Caco-2 (cell line): ENCODE measurements at regions not wholly inside any gene's neighbourhood (a gene's known extent, or its start where the extent isn't known, plus 50 kb on each side); places are given as distances from the start of the nearest gene placed in this dataset.
A peak's percentile ranks its signal among the peaks of the same experiment; 100 is the strongest.

ENCODE experiments used
- BruUV-seq: library from RNA; stranded (reverse); fragments of 400-500 nt; replicated peaks from 2 replicates; lab custom pipeline; 2021; lab: Mats Ljungman, UMichigan
- CTCF ChIA-PET: fragments of 300-600 bp; sonication (Branson Sonifier 250); formaldehyde crosslinking; loops from one replicate; lab custom pipeline; 2022; ENCODE audit warnings: antibody characterized with exemption; lab: Charles Lee
- POLR2A ChIA-PET: fragments of 300-600 bp; sonication (Branson Sonifier 250); formaldehyde crosslinking; loops from one replicate; lab custom pipeline; 2022; ENCODE audit warnings: antibody characterized with exemption; lab: Charles Lee
- DNase-seq, 2 experiments: peaks; one replicate each; pipeline versions ENCODE4 v3.0.0 to v3.0.0-alpha.2; 2020 to 2022
- H3K27me3 ChIP-seq: replicated peaks from 2 replicates; pipeline ENCODE4 v1.6.0; 2011; ENCODE audit warnings: low read length; ENCODE audit not compliant: control insufficient read depth, insufficient read depth
- H3K36me3 ChIP-seq: 2 replicates; pipeline ENCODE4 v1.5.1; 2011; ENCODE audit warnings: low read length; ENCODE audit not compliant: control insufficient read depth, insufficient read depth
- H3K4me1 ChIP-seq: fragments of 250-450 bp; sonication (Bioruptor Pico); 2 replicates; pipeline ENCODE4 v1.5.1; 2020; ENCODE audit warnings: mild to moderate bottlenecking
- H3K4me3 ChIP-seq: 2 replicates; pipeline ENCODE4 v1.5.1; 2011; ENCODE audit warnings: low read depth, mild to moderate bottlenecking, control low read depth, low read length
- H3K9me3 ChIP-seq: fragments of 250-450 bp; sonication (Bioruptor Pico); 2 replicates; pipeline ENCODE4 v1.5.1; 2020; ENCODE audit warnings: mild to moderate bottlenecking, moderate library complexity
- H3K27ac Mint-ChIP-seq: one replicate; pipeline ENCODE4 v1.8.0; 2022; ENCODE audit warnings: mixed read lengths; ENCODE audit not compliant: unreplicated experiment
- H3K27me3 Mint-ChIP-seq: one replicate; pipeline ENCODE4 v1.8.0; 2022; ENCODE audit warnings: mixed read lengths; ENCODE audit not compliant: insufficient read depth, unreplicated experiment
- H3K36me3 Mint-ChIP-seq: one replicate; pipeline ENCODE4 v1.8.0; 2022; ENCODE audit warnings: mild to moderate bottlenecking, mixed read lengths; ENCODE audit not compliant: insufficient read depth, unreplicated experiment
- H3K4me1 Mint-ChIP-seq: one replicate; pipeline ENCODE4 v1.8.0; 2022; ENCODE audit warnings: low read depth, mixed read lengths; ENCODE audit not compliant: unreplicated experiment
- H3K4me3 Mint-ChIP-seq: one replicate; pipeline ENCODE4 v1.8.0; 2022; ENCODE audit warnings: mild to moderate bottlenecking, moderate library complexity, mixed read lengths; ENCODE audit not compliant: unreplicated experiment
- H3K9me3 Mint-ChIP-seq: one replicate; pipeline ENCODE4 v1.8.0; 2022; ENCODE audit warnings: mixed read lengths; ENCODE audit not compliant: unreplicated experiment
- intact Hi-C: fragments of 100-400 bp; cut with micrococcal nuclease; formaldehyde crosslinking; loops from one replicate; pipeline ENCODE4 v1.10.0; 2022; ENCODE audit not compliant: unreplicated experiment
- TF ChIP-seq, protein P1 (sequence below), 2 experiments: fragments of 200-600 bp in 1 of 2; IDR thresholded peaks; 1 replicate in 1 of 2; 2 replicates in 1 of 2; pipeline versions ENCODE4 v1.5.1 to v1.8.0; 2011 to 2022; ENCODE audit warnings: antibody characterized with exemption in 1 of 2, control low read depth in 1 of 2, inconsistent platforms in 1 of 2, low read depth in 1 of 2, low read length in 1 of 2, mild to moderate bottlenecking in 1 of 2, moderate library complexity in 1 of 2; ENCODE audit not compliant: insufficient read depth in 1 of 2, severe bottlenecking in 1 of 2, unreplicated experiment in 1 of 2

DNA sequence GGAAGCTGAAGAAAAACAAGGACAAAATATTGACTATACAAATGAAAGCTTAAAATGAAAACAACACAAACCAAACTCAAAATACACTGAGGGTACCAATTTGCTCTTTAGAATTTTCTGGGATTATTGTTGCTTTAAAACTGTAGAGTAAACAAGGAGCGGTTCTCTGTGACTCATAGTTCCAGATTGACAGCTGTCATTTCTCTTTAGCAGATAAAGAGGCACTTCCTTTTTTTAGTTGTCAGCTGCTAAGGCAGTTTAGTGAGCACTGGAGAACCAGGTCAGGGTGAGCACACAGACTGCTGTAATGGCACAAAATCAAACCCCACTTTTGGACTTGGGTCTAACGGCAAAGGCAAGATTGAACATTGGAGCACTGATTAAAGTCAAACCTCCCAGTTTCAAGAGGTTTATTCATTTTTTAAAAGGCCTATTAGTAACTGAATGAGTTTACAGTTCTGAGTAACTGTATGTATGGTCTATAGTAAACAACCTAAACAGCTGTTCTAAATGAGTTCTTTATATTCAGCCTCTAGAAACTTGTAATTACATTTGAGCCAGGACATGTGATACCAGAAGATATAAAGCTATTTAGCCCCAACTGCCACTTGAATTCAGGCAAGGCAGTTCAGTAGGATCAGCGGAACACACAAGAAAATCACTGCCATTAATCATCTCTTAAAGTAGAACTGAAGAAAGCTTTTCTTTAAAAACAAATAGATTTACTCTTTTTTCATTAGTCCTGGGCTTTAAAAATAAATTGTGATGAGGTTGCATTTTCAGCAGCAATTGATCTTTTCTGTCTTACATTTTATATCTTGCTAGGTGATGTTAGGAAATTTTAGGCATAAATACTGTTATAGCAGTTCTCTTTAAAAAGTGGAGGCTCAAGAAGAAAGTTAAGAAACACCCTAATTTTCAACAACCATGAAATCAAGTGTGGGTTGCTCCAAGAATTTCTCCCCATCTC, 71.7 kb upstream of the PRICKLE1 start:
- Mint-ChIP-seq H3K27me3 (no peaks in the 10 kb centered on the region), H3K27ac (no peak overlapping the region), H3K9me3 (peaks cover 4% of the 10 kb centered on the region), H3K4me1 (peaks cover 5% of the 10 kb centered on the region), H3K4me3 (no peak overlapping the region), H3K36me3 (no peaks in the 10 kb centered on the region)
- BruUV-seq = no TSS peak
- H3K4me3 ChIP-seq = no peak overlapping the region
- no peaks in the 10 kb centered on the region for H3K9me3 ChIP-seq
- intact Hi-C loops = no loop called here
- TF ChIP-seq, protein P1, sequence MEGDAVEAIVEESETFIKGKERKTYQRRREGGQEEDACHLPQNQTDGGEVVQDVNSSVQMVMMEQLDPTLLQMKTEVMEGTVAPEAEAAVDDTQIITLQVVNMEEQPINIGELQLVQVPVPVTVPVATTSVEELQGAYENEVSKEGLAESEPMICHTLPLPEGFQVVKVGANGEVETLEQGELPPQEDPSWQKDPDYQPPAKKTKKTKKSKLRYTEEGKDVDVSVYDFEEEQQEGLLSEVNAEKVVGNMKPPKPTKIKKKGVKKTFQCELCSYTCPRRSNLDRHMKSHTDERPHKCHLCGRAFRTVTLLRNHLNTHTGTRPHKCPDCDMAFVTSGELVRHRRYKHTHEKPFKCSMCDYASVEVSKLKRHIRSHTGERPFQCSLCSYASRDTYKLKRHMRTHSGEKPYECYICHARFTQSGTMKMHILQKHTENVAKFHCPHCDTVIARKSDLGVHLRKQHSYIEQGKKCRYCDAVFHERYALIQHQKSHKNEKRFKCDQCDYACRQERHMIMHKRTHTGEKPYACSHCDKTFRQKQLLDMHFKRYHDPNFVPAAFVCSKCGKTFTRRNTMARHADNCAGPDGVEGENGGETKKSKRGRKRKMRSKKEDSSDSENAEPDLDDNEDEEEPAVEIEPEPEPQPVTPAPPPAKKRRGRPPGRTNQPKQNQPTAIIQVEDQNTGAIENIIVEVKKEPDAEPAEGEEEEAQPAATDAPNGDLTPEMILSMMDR (IDR thresholded peaks at IDR 0.05; ENCODE audit: insufficient read depth in 1 of 2, low read depth in 1 of 2, low read length in 1 of 2, severe bottlenecking in 1 of 2, unreplicated experiment in 1 of 2) = no peak
- no peak for DNase-seq
- H3K36me3 ChIP-seq = no peaks in the 10 kb centered on the region
- ChIA-PET CTCF (no interaction called here), POLR2A (no interaction called here)
- no peaks in the 10 kb centered on the region for H3K27me3 ChIP-seq
- peaks cover 9% of the 10 kb centered on the region for H3K4me1 ChIP-seq

DNA sequence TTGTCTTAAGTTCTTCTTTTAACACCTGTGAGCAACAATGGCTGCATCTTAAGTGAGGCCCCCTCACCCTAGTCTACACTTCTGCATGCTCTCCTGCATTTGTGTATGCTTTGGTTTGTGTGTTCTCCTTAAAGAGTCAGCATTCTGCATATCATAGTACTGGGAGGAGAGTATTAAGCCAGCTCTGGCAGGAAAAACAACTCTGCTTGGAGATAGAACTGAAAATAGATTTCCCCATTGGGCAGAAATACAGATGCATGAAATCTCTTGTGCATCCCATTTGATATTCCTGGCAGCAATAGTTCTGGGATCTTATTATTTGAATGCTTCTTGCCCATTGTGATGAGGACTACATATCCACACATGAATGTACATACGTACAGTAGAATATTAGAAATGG, 70.6 kb upstream of the PRICKLE1 start:
- Mint-ChIP-seq H3K9me3 (peaks cover 8% of the 10 kb centered on the region), H3K4me3 (no peak overlapping the region), H3K27me3 (peaks cover 2% of the 10 kb centered on the region), H3K4me1 (peaks cover 5% of the 10 kb centered on the region), H3K36me3 (no peaks in the 10 kb centered on the region), H3K27ac (no peak overlapping the region)
- intact Hi-C loops = no loop called here
- H3K9me3 ChIP-seq = no peaks in the 10 kb centered on the region
- ChIA-PET POLR2A (no interaction called here), CTCF (interaction anchor here (0.5 kb wide), 1 partner anchor 106 kb away, joined by 5 read pairs; no protein-coding TSS in a partner anchor)
- no peaks in the 10 kb centered on the region for H3K27me3 ChIP-seq
- DNase-seq = no peak
- no TSS peak for BruUV-seq
- TF ChIP-seq, protein P1 (IDR thresholded peaks at IDR 0.05; ENCODE audit: insufficient read depth in 1 of 2, low read depth in 1 of 2, low read length in 1 of 2, severe bottlenecking in 1 of 2, unreplicated experiment in 1 of 2) = no peak
- H3K4me1 ChIP-seq = peaks cover 9% of the 10 kb centered on the region
- no peaks in the 10 kb centered on the region for H3K36me3 ChIP-seq
- H3K4me3 ChIP-seq = no peak overlapping the region

DNA sequence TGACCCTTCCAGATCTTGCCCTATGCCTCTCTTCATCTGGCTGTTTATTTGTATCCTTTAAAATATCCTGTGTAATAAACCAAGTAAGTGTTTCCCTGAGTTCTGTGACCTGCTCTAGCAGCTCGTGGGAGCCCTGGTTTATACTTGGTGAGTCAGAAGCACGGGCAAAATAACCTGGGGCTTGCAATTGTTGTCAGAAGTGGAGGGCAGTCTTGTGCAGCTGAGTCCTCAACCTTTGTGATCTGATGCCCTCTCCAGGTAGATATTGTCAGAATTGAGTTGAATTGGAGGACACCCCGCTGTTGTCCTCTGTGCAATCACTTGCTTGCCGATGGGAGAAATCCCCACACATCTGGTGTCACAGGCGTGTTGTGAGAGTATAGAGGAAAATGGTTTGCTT, 62.5 kb upstream of the PRICKLE1 start:
- CTCF ChIA-PET = no interaction called here
- BruUV-seq = no TSS peak
- peak in 1 of 2 experiments; percentile 18 for DNase-seq

More for the DNA sequence above, 62.5 kb upstream of the PRICKLE1 start:
- Histone ChIP-seq H3K36me3 (no peaks in the 10 kb centered on the region), H3K9me3 (no peaks in the 10 kb centered on the region), H3K4me3 (no peak overlapping the region), H3K4me1 (no peaks in the 10 kb centered on the region), H3K27me3 (no peaks in the 10 kb centered on the region)
- Mint-ChIP-seq H3K9me3 (peaks cover 8% of the 10 kb centered on the region), H3K27me3 (peaks cover 2% of the 10 kb centered on the region), H3K27ac (no peak overlapping the region), H3K4me1 (no peaks in the 10 kb centered on the region), H3K4me3 (no peak overlapping the region), H3K36me3 (no peaks in the 10 kb centered on the region)
- TF ChIP-seq, protein P1 (IDR thresholded peaks at IDR 0.05; ENCODE audit: insufficient read depth in 1 of 2, low read depth in 1 of 2, low read length in 1 of 2, severe bottlenecking in 1 of 2, unreplicated experiment in 1 of 2) = no peak
- POLR2A ChIA-PET = no interaction called here
- intact Hi-C loops = loop anchor here (1.0 kb wide), 1 partner anchor 169 kb away; no protein-coding TSS in a partner anchor
